Pancreas (tissue), 10 donors: ENCODE measurements at regions not wholly inside any gene's neighbourhood (a gene's known extent, or its start where the extent isn't known, plus 50 kb on each side); places are given as distances from the start of the nearest gene placed in this dataset.
A peak's percentile ranks its signal among the peaks of the same experiment; 100 is the strongest.

Experiments used
- ATAC-seq, 4 donors: fragments of 200-7000 bp; cut with Tn5 transposase; one replicate each; pipeline versions ENCODE4 v1.8.0 to v1.9.1; 2020; ENCODE audit warnings: mild to moderate bottlenecking in 4 of 4, moderate library complexity in 4 of 4
- DNase-seq, 6 donors: peaks; one replicate each; pipeline ENCODE4 v3.0.0-alpha.2; 2020
- FAIRE-seq: peaks from 2 replicates; lab custom pipeline; 2012; peaks lifted over from hg19 to GRCh38; lab: Jason Lieb, UNC
- H3K27ac ChIP-seq, 4 donors: fragments of 200-600 bp; sonication (generic); 1 replicate in 3 of 4; 2 replicates in 1 of 4; pipeline versions ENCODE4 v1.5.0 to v1.8.0; 2020
- H3K27me3 ChIP-seq, 4 donors: fragments of 200-600 bp; one replicate each; pipeline ENCODE4 v1.8.0; 2021
- H3K36me3 ChIP-seq, 3 donors: fragments of 200-600 bp; sonication (generic) in 1 of 3; one replicate each; pipeline versions ENCODE4 v1.5.0 to v1.8.0; 2020 to 2021
- H3K4me1 ChIP-seq, 3 donors: fragments of 200-600 bp; one replicate each; pipeline ENCODE4 v1.8.0; 2021
- H3K4me3 ChIP-seq, 4 donors: fragments of 200-600 bp; sonication (generic) in 2 of 4; one replicate each; pipeline versions ENCODE4 v1.5.0 to v1.8.0; 2020 to 2021
- H3K9me3 ChIP-seq, 4 donors: fragments of 200-600 bp; one replicate each; pipeline ENCODE4 v1.8.0; 2021
- WGBS, 2 donors: extraction: QIAGEN DNeasy Blood & Tissue Kit; methylation state at CpG; one replicate each; pipeline ENCODE4 v1.1.7; 2013; 5-methylcytosine and 5-hydroxymethylcytosine counted together
- intact Hi-C, 3 donors: fragments of 100-400 bp; cut with DNase I; formaldehyde crosslinking; loops; one replicate each; pipeline versions ENCODE4 v1.11.1 to v1.14.2; 2022
- TF ChIP-seq, protein P1 (sequence below), 4 donors: fragments of 200-600 bp; sonication (generic) in 3 of 4; IDR thresholded peaks; one replicate each; pipeline versions ENCODE4 v1.5.0 to v1.8.0; 2021; ENCODE audit warnings: antibody characterized with exemption in 4 of 4
- donor health status: healthy with polysubstance abuse.
- donor health status: DM: no; HTN: no; CAD: no; lungs with moderate emphysema.
- donor health status: DM: no; HTN: no; CAD: no.
- donor health status: control.
- donor health status: control.
- donor health status: Bipolar disorder and iron deficiency.
- donor health status: DM: yes; HTN: yes; CAD: no.
- donor health status: DM: no; HTN: no; CAD: no.
- donor health status: DM: no; HTN: no; CAD: no.
- donor health status: DM: yes; HTN: yes; CAD: no.

GRCh38 chr5:103450333-103451061 lies 112.1 kb downstream of the NUDT12 start:
- FAIRE-seq (no peak), ATAC-seq (peak in 1 of 4 donors; percentile 11), DNase-seq (no peak)
- WGBS, 2 donors = 62 to 75% methylated on average over 4 of the region's 4 CpGs
- no peaks in the 10 kb centered on the region for H3K9me3 ChIP-seq
- TF ChIP-seq, protein P1, sequence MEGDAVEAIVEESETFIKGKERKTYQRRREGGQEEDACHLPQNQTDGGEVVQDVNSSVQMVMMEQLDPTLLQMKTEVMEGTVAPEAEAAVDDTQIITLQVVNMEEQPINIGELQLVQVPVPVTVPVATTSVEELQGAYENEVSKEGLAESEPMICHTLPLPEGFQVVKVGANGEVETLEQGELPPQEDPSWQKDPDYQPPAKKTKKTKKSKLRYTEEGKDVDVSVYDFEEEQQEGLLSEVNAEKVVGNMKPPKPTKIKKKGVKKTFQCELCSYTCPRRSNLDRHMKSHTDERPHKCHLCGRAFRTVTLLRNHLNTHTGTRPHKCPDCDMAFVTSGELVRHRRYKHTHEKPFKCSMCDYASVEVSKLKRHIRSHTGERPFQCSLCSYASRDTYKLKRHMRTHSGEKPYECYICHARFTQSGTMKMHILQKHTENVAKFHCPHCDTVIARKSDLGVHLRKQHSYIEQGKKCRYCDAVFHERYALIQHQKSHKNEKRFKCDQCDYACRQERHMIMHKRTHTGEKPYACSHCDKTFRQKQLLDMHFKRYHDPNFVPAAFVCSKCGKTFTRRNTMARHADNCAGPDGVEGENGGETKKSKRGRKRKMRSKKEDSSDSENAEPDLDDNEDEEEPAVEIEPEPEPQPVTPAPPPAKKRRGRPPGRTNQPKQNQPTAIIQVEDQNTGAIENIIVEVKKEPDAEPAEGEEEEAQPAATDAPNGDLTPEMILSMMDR (IDR thresholded peaks at IDR 0.05) = no peak
- no peaks in the 10 kb centered on the region for H3K27me3 ChIP-seq
- intact Hi-C loops = no loop called here
- H3K4me3 ChIP-seq = no peak overlapping the region
- no peaks in the 10 kb centered on the region for H3K36me3 ChIP-seq
- H3K27ac ChIP-seq = no peak overlapping the region
- H3K4me1 ChIP-seq = no peaks in the 10 kb centered on the region

DNA sequence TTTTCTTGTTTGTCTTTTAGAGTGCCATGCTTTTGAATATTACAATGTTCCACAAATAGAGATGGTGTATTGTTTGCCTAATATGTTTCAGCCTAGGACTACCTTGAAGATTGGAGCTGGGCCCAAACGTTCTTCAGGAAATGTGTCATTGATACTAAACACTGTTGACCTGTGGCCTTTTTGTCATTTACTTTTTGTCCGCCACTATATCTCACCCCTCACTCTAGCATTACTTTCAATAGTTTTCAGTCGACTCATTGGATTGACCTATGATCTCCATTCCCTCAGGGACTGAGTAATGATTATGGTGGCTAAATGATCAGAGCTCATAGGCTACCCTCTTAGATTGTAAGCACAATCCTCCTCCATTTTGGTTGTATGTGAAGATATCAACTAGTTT lies 115.8 kb downstream of the NUDT12 start:
- FAIRE-seq = no peak
- no peak for ATAC-seq
- WGBS, 2 donors = 45 to 46% methylated on average over 3 of the region's 3 CpGs

GRCh38 chr5:103445426-103446035 lies 117.1 kb downstream of the NUDT12 start:
- H3K4me3 ChIP-seq = no peak overlapping the region
- no peak for DNase-seq
- no peak overlapping the region for H3K27ac ChIP-seq
- no peak for FAIRE-seq
- no peaks in the 10 kb centered on the region for H3K4me1 ChIP-seq
- no peak for ATAC-seq
- intact Hi-C loops = no loop called here
- H3K9me3 ChIP-seq = no peaks in the 10 kb centered on the region
- 76 to 80% methylated on average over 5 of the region's 5 CpGs for WGBS, 2 donors
- no peaks in the 10 kb centered on the region for H3K27me3 ChIP-seq
- H3K36me3 ChIP-seq = no peaks in the 10 kb centered on the region
- TF ChIP-seq, protein P1 (IDR thresholded peaks at IDR 0.05) = no peak

More for the DNA sequence above, 115.8 kb downstream of the NUDT12 start:
- intact Hi-C loops = no loop called here
- no peaks in the 10 kb centered on the region for H3K36me3 ChIP-seq
- H3K4me1 ChIP-seq = no peaks in the 10 kb centered on the region
- no peaks in the 10 kb centered on the region for H3K27me3 ChIP-seq
- H3K27ac ChIP-seq = no peak overlapping the region
- TF ChIP-seq, protein P1 (IDR thresholded peaks at IDR 0.05) = no peak
- no peak overlapping the region for H3K4me3 ChIP-seq
- H3K9me3 ChIP-seq = no peaks in the 10 kb centered on the region
- no peak for DNase-seq

DNA sequence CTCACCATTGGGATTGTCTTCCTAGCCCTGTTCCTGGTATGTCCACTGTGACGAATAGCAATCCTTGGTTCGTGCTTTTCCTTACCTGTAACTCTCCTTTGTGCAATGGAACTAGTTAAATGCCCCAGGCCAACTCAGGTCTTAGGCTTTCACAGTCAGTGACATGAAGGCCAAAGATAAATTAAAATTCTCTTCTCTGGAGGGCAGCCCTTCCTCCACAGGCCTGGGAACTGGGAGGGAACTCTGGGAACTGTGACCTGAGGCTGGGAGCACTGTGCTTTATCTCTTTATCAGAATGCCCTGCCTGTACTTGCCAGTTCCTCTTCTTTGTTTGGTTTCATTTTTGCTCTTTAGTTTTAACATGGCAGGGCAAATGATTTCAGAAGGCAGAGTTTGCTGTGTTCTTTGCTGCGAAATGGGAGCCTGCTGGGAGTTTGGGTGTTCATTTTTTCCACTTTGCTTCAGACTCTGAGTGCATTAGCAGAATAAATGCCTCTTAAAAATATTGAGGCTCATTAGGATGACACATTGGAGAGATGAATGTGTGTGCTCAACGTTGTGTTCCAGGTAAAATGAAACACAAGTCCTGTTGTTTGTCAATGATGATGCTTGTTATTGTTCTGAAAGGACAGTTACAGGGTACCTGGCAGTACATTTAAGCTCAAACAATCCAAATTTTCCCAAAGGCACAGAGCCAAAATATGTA lies 118.1 kb downstream of the NUDT12 start:
- Histone ChIP-seq H3K27ac (peak overlapping the region in 2 of 4 donors; percentile 43 to 53), H3K27me3 (no peaks in the 10 kb centered on the region), H3K36me3 (no peaks in the 10 kb centered on the region), H3K9me3 (no peaks in the 10 kb centered on the region), H3K4me1 (no peaks in the 10 kb centered on the region), H3K4me3 (no peak overlapping the region)
- FAIRE-seq (no peak), ATAC-seq (peak in 3 of 4 donors; percentile 73 to 85 (median 81)), DNase-seq (no peak)
- 53 to 60% methylated on average over 4 of the region's 4 CpGs for WGBS, 2 donors
- intact Hi-C loops = no loop called here
- TF ChIP-seq, protein P1 (IDR thresholded peaks at IDR 0.05) = no peak
